GM12872 (cell line): ENCODE measurements at regions not wholly inside any gene's neighbourhood (a gene's known extent, or its start where the extent isn't known, plus 50 kb on each side); places are given as distances from the start of the nearest gene placed in this dataset.

Source experiments
- TF ChIP-seq, protein P1 (sequence below): IDR thresholded peaks from 3 replicates; pipeline ENCODE4 v1.5.1; 2011; ENCODE audit warnings: low read depth, mild to moderate bottlenecking, low read length, moderate library complexity; ENCODE audit not compliant: insufficient read depth

DNA sequence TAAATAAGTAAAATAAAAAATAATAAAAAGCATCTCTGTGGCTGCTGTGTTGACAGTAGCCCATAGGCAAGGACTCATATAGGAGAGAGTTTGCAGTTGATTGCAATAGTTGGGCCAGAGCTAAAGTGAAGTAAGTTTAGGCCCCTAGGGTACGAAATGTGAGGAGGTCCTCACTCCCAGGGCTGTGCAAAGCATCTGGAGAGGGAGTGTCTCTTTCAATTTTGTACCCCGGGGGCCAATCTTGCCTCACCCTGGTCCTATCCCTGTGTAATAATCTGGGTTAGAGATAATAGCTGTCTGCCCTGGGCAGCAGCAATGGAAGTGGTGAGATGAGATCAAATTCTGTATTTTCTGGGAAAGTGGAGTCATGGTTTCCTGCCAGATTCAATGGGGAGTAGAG, 365.7 kb downstream of the GATA3 start:
- TF ChIP-seq, protein P1, sequence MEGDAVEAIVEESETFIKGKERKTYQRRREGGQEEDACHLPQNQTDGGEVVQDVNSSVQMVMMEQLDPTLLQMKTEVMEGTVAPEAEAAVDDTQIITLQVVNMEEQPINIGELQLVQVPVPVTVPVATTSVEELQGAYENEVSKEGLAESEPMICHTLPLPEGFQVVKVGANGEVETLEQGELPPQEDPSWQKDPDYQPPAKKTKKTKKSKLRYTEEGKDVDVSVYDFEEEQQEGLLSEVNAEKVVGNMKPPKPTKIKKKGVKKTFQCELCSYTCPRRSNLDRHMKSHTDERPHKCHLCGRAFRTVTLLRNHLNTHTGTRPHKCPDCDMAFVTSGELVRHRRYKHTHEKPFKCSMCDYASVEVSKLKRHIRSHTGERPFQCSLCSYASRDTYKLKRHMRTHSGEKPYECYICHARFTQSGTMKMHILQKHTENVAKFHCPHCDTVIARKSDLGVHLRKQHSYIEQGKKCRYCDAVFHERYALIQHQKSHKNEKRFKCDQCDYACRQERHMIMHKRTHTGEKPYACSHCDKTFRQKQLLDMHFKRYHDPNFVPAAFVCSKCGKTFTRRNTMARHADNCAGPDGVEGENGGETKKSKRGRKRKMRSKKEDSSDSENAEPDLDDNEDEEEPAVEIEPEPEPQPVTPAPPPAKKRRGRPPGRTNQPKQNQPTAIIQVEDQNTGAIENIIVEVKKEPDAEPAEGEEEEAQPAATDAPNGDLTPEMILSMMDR: no peak

DNA sequence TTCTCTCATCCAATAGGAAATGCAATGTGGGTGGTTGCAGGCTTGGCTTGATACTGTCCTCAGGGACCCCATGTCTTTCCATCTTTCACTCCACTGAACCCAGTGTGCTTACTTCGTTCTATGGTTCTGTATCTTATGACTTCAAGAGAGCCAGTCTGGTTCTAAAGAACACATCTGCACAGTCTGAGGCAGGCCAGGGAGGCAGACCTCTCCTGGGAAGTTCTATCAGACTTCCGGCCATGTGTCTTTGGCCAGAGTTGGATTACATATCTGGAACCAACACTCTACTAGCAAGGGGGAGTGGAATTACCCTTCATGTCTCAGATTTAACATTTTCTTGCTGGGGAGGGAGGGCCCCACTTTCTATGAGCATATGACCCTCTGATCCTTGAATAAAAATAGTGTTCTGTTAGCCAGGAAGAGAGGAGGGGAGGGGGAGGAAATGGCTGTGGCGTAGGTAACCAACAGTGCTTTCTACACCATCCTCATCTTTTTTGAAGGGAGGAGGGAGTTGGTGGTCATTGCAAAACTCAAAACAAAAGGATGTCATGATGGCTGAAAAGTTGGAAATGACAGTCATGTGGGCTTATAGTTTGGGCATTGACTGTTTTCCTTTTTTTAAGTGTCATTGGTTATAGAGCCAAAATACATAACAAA, 370.2 kb downstream of the GATA3 start:
- TF ChIP-seq, protein P1: no peak

DNA sequence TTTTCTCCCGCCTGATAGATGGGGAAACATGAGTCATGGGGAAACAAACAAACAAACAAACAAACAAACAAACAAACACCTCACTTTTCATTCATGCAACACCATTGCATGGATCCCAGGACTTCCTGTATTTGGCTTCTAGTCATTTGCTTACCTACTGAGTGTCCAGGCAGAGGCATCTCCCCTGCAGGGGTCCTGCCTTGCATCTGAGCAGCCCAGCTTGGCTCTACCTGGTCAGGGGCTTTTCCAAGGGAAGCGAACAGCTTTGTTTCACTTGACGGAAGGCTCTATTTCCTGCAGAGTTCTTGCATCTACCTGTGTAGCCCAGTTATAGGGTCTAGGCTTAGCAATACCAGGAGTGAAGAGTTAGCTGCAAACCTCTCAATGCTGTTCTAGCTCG, 374.2 kb downstream of the GATA3 start:
- TF ChIP-seq, protein P1: no peak

DNA sequence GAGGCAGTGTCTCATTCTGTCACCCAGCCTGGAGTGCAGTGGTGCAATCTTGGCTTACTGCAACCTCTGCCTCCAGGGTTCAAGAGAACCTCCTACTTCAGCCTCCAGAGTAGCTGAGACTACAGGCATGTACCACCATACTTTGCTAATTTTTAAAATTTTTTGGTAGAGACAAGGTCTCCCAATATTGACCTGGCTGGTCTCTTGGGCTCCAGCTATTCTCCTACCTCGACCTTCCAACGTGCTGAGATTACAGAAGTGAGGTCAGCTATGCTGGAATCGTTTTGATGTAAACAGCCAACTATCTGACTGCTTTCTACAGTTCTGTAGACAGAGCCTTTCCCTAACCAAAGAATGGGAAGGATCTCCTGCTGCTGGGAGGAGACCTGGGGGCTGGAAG, 375.8 kb downstream of the GATA3 start:
- TF ChIP-seq, protein P1: no peak

DNA sequence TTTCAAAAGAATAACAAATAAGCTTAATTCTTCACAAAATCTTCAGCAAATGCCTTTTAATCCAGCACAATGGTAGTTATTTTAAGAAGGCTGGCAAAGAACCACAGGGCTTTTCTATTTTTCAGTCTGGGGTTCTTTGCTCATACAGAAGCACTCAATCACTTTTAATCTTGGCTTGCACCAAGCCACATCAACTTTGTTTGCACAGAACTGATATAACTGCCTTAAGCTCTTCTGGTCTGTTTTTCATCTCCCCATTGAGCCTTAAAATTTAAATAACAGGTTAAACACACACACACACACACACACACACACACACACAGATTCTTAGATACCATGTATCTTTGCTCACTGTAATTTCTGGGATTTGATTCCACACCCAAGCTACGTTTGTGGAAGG, 377.0 kb downstream of the GATA3 start:
- TF ChIP-seq, protein P1: no peak

DNA sequence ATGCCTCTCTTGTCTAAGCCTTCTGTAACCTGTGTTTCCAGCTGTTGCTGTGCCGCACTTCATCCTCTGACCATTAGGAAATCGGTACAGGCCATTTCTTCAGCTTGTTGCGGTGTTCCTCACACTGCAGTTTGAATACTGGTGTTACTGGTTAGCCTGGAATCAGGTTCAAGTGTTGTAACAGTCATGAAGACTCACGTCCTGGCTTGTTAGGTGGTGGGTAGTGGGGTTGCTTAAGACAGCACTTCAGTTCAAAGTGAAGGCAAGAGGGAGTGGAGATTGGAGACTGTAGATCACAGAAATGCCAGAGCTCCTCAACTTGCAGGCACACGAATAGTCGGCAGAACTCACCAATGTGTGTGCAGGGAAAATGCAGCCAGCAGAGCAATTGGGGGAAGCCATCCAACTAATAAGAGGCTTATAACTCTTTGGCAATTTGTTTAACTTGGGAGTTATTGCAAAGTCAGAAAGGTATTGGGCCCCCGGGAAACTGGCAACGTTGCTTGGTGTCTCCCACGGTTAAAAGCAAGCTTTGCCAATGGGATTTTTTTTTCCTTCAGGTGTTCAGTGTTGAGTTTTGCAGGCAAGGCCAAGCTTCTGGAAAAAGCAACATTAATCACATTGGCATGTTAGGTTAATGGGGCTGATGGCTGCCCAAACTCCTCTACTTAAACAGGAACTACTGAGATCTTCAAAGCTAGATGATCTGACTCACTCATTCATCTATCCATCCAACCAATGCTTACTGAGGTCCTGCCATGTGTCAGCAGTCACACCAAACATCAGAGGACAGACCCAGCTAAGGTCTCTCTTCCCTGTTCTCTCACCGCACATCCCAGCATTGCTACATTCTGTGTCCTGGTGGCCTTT, 380.9 kb downstream of the GATA3 start:
- TF ChIP-seq, protein P1: no peak

DNA sequence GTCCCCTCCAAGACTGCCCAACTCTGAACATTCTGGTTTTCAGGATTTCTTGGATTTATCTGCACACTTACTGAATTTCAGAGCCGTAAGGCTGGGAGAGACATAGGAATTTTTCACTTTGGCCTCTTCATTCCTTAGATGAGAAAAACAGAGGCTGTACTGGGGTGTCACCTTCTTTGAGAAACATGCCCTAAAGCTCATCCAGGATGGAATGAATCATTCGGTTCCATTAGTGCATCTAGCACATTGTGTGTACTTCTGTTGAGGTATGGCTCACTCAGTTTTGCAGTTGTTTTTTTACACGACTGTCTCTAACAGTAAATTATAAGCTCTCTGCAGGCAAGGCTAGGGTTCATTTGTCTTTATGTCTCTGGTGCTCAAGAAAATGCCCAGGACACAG, 383.4 kb downstream of the GATA3 start:
- TF ChIP-seq, protein P1: no peak
